GM18858 (cell line): ENCODE measurements at regions not wholly inside any gene's neighbourhood (a gene's known extent, or its start where the extent isn't known, plus 50 kb on each side); places are given as distances from the start of the nearest gene placed in this dataset.

Experiments used
- ATAC-seq: cut with Tn5 transposase; IDR thresholded peaks from one replicate; pipeline ENCODE4 v1.9.1; 2021; ENCODE audit not compliant: unreplicated experiment

DNA sequence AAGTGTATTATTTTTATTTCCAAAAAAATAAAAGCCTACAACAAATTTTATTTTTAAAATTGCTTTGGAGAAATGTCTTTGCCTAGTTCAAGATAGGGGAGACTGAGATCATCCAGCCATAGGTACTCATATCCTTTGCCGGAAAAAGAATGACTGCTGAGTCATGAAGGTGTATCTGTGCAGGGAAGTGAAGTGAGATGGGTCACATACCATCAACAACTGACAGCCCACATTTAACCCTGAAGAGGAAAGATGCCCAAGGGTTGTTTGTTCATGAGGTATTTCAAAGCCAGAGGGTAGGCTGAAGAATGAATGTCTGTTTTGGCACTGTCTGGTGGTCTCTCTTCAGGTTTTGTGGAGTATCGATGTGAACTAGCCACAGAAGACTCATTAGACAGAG, 106.7 kb upstream of the TTC29 start:
- no peak for ATAC-seq

DNA sequence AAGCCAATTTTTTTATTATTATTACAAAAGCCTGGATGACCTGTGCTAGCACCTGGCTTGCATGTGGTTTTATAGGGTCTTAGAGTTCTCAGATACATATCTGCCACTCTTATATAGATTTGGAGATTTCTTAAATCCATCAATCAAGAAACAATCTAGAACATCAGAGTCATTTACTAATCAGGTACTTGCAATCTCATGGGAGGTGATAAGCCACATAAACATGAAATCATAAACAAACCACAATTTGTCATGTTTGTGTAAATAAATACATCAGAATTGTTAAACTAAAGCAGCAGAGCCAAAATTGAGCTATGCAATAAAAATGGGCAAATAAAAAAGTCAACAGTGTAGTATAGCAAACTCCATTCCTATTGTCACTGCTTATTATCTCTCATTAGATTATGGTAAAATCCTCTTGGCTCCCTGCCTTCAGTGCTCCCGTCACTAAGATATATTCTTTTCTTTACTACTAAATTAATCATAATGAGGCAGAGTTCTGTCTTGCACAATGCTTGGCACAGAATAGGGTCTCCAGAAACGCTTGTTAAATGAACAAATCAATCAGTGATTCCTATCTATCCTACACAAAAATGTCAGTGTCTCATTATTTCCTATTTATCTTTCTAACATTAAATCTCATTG, 108.7 kb upstream of the TTC29 start:
- no peak for ATAC-seq

DNA sequence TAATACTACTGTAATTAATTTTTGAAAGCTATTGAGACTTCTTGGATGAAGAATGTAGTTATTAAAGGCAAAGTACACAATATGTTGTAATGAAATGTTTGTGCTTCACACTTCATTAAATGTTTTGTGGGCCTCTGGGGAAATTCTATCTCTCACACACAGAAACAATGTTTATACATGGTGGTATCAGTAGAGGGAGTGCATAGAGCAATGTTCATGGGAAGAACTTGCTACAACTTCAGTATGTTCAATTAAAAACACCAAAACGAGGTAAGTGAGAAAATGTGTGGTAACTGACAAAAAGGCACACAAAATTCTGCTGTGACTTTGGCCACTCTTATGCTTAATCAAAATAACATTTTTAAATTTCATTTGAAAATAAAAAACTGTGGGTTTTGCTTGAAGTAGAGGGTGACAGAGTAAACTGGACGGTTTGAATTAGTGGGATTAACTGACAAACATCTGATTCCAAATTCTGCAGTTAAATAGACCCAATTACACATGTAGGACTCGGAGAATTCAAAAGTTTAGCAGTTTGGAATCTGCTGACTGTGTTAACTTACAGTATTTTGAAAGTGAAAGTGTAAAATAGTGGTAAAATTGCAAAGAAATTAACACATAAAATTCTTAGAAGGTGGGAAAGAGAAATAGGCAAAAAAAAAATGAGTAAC, 111.4 kb upstream of the TTC29 start:
- ATAC-seq = no peak

DNA sequence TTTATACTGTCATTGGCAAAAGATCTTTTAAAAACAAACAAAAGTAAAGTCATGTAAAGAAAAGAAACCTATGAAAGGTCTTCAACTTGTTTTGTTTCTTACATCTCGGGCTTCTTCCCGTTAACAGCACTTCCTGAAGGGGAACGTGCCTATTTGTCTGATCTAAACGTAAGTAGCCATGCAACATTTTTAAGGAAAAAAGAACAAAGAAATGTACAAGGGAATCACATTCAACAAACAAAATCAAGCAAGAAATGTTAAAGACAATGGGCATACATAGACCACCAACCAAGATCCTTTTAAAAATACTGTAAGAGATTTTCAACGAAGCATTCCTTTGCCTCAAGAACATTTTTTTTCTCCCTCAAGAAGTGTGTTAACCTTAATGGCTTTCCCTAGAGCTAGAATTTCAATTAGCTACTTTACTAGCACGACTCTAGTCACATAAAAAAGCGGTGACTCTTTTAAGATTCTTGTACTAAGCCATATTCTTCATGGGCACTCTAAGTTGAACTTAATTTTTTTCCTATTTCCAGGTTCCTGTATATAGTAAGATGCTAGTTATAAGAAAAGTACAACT, 112.0 kb upstream of the TTC29 start:
- ATAC-seq = no peak

DNA sequence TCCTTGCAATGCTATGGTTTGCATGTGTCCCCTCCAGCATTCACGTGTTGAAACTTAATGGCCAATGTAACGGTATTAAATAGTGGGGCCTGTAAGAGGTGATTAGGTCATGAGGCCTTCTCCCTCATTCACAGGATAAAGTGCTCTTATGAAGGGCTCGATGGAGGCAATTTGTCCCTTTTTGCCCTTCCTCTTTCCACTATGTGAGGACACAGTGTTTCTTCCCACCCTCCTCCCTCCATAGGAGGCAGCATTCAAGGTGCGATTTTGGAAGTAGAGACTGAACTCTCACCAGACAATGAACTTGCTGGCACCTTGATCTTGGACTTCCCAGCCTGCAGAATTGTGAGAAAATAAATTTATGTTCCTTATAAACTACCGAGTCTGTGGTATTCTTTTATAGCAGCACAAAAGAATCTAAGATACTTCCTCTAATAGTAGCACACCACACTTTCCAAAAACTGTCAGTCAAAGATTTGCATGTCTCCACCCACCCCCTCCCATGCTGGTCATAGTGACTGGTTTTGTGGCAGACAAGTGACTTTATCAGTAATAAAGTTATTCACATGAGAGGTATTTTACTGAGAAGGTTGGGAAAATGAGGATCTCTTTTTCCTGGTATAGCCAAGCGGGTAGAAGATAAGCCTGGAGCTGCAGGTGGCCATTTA, 113.5 kb upstream of the TTC29 start:
- peak; percentile 38 for ATAC-seq

DNA sequence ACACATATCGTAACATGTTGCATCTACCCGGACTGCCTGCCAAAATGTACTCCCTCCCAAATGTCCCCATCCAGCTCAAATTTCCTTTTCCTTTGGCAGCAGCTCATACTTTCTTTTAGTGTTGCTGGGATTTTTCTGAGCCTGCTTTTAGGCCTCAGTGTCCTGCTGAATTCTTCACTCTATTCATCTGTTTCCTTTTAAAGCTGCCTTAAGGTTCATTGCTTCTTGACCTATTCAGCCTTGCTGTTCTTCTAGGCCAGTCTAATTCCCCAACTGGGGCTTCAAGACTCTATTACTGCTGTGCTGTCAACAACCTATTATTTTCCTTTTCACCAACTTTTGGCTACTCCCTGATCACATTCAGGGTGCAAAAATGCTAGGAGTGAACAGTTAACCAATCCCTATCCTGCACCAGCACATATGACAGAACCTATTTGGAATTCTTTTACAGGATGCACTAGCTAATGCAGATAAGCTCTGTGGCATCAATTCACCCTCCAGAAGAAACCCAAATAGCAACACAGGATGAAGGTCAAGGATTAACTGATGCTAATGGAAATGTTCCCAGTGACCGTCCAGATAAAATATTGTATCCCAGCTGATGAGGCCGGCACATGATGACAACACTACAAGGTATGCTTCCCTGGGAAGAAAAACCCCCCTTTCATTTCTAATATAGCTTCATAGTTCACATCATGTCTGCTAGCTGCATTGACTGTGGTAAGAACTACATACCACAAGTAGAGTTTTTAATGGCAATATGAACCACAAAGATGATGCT, 114.7 kb upstream of the TTC29 start:
- ATAC-seq = no peak

DNA sequence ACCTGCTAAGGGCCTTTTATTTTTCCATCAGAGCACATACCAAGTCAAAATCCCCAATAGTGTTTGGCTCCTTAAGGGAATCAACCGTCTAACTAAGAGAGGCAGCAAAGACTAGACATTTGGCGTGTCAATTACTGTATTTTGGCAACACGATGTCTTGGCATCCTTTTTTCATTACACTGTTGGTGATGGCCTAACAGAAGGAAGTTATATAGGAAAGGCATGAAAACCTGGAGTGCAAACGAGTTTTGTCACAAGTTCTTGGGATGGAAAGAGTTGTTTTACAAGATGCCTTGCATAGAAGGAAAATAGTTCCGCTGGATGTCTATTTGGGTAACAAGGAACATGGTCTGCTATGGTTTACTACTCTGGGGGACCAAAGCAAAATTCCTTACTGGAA, 119.2 kb upstream of the TTC29 start:
- no peak for ATAC-seq

DNA sequence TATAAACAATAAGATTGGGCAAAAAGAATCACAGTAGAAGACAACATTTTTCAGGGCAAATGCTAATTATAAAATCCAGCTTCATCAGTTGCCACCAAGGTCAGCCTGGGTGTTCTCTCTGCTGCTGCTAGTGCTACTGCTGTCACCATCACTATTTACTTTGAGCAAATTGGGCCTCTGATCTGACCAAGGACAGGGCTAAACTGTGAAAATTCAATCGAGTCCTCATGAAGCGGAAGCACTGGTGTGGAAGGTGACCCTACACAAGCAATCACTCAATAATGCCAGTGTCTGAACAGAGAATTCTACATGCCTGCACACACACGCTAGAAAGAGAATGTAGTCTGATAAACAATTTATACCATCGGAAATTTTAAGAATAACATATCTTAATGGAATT, 122.9 kb upstream of the TTC29 start:
- ATAC-seq = no peak

DNA sequence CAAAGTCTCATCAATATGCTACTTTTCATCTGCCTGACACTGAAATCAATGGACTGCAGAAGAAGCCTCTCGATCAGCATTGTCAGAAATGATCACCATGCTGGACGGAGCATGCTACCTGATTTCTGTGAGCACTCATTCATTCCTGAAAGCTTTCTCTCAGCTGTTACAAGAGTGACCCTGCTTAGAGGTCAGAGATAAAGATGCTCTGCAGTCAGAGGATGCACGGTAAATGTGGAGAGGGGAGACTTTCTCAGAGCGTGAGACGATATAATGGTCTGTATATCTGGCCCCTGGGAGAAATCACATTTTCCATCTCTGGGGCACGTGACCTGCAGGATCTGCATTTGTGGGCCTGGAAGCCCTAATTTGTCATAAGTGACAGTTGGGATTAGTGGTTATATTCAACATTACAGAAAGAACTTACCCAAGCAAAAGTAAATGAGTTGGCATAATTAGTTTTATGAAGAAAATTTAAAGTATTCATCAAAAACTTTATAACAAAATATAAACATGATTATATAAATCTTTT, 125.6 kb upstream of the TTC29 start:
- no peak for ATAC-seq

DNA sequence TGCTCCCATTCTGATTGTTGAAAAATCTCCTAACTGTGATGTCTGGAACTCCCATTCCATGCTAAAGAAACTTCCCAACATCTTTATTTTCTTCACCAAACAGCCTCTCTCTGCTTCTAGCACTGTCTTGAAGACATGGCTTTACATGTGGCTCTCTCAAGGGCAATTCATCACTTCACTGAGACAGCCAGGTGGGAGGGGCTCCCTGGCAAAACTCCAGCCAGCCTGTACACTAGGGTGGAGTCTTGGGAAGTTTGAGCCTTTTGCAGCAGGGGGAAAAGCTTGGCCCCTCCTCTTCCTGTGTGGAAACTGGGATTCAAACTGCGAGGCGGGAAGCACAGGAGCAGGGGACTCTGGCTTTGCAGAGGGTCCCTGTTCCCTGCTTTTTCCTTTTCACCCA, 130.5 kb upstream of the TTC29 start:
- ATAC-seq = no peak

DNA sequence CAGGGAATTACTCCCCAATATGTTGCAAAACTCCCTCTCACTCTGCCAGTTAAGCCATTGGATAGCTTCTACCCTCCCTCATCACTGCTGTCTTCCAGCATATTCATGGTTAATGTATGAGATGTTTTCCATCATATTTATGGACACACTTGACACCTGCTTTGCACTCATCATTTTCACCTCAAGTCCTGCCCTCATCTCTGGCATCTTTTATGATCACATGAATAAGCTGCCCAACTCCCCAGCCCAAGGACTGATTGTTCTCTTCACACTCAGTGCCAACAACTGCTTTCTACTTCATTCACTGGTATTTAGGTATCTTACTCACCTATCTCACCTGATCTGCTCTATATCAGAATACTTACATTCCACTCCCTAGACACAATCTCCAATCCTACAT, 131.1 kb upstream of the TTC29 start:
- ATAC-seq = no peak

DNA sequence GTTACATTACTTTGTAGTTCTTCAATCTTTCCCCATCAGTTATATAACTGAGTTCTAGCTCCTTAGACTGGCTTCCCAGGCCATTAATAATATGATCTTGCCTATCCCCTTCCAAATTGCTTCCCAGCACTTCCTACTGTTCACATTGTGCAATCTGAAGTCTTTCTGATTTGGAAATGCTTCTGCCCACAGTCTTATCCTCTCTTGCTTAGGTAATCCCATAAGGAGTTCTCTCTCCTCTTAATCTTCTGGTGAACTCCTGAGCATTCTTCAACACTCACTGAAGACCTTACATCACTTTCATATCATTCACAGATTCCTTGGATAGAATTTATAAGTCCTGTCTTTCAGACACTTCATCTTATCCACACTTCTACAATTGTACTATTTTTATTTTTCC, 132.7 kb upstream of the TTC29 start:
- no peak for ATAC-seq

DNA sequence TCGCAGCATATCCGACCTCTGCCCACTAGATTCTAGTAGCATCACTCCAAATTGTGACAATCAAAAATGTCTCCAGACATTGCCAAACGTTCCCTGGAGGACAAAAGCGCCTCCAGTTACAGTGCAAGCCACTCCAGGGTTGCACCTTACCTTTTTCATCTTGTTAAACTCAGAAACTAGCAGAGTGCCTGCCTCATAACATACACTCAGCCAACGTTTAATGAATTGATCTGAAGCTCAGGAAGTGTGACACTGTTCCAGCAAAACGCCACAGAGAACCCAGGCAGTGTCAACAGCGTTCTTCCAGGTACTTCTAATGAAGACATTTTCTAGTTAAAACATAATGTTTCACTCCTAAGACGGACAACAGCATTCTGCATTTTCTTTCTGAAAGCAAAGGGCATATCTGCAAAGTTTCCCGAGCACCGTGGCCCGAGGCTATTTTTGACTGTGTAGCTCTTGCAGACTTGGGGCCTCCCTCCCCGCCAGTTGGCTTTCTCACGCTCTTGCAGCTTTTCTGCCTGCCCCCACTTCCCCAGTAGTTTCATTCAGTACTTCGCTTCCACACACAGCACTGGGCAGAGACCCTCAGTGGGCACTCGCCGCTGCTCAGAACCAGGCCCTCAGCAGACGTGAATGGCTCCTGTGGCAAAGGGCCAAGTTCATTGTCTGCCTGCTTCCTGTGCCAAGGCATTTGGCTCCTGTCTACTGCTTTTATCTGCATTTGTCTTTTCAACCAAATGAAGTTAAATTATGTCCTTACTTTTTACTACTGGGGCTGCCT, 133.4 kb upstream of the TTC29 start:
- no peak for ATAC-seq

DNA sequence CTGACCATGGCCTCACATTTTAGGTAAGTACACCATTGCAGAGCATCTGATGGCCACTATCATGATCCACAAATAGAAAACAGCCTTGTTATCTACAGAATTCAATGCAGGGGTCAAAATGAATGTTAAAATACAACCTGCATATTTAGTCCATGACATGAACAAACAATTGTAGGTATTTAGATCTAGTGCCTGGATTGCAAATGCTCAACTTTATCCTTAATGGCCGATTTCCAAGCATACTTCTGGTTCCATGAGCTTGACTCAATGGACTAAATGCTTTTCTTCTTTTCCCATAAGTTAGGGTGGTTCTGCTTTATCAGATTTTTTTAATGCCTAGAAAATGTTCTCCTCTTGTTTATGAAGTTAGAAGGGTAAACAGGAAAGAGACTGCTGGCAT, 139.2 kb upstream of the TTC29 start:
- no peak for ATAC-seq

DNA sequence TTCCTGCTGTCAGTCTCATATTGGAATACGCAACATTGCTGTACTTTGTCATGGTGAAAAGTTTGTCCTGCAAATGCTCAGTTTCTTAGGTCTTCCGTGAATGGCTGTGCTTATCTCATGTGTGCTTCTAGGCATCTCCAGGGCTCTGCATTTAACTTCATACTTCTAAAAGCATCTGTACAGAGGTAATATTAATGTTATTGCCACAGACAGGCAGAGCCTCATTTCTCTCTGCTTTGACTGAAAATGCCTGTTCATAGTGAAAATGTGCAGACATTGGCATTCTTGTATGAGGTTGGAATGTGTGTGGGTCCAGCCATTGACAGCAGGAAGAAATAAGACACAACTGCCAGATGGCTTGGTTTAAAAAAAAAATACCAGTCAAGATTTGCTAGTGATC, 140.1 kb upstream of the TTC29 start:
- ATAC-seq = no peak

DNA sequence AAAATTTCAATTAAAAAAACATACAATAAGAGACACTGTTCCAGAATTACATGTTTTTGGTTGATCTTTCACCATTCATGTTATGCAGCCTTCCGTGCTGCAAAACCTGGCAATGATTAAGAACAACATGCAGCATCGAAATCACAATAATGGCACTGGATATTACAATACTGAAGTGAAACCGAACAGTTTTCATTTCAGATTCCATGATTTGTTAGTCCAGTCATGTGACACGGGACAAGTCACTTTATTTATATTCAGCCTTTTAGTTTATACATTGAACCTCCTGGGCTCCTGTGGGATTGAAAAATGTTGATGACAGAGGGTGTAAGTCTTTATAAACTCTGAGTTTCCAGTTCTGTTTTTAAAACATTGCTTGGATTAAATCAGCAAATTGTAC, 142.5 kb upstream of the TTC29 start:
- ATAC-seq = no peak

DNA sequence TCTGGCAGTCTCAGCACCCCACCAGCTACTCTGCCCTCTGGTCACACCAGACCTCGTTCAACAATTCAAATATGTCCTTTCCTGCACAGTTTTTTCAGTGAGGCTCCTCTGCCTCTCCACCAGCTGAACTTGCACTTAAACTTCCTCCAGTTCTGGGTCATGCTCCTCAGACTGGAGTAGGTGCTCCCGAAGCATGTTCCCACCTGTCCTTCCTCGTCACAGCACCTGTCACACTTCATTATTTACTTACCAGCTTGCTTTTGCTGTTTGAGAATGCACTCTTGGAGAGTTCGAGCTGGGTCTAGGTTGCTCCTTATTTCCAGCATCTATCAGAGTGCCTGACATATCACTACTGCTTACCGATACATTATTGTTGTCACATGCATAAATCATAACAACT, 144.8 kb upstream of the TTC29 start:
- no peak for ATAC-seq

DNA sequence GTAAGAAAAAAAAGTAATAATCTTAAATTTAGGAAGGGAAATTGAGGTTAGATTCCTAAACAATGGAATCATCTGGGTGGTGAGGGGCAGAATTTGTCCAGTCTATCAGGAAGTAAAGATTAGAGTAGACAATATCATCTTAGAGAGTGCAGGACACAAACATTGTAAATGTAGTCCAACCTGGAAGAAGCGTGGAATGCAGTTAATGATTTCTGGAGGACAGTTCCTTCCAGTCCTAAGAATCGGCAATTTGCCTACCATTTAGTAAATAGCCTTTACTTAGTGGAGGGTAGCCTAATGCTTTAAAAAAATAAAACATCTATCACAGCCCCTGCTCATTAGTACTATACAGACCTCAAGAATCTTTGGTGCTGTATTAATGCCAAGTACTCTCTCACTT, 147.5 kb upstream of the TTC29 start:
- no peak for ATAC-seq

DNA sequence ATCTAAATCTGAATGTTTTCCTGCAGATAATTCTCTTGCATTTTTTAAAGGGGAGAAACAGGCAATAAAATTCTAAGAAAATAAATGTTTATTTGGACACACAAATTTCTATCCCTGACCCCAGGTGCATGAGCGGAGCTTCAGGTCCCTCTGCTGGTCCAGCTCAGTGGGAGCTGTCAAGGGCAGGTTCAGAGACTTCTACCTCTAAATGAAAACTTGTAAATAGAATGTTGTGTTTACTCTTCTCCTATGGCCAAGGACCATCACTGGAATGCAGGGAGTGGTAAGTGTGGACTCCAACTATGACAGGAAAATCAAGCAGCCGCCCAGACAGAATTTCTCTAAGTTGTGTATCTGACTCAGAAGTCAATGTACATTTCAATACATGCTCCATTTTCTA, 148.6 kb upstream of the TTC29 start:
- ATAC-seq = no peak
